GM12878 (cell line): ENCODE measurements at regions not wholly inside any gene's neighbourhood (a gene's known extent, or its start where the extent isn't known, plus 50 kb on each side); places are given as distances from the start of the nearest gene placed in this dataset.

Experiments used
- ATAC-seq: fragments of 200-7000 bp; cut with Tn5 transposase; 3 replicates; pipeline ENCODE4 v1.9.1; 2020; ENCODE audit warnings: mild to moderate bottlenecking, moderate library complexity
- BruUV-seq: library from RNA; stranded (reverse); fragments of 400-500 nt; replicated peaks from 2 replicates; lab custom pipeline; 2021; lab: Mats Ljungman, UMichigan
- CTCF ChIA-PET: fragments of 300-600 bp; sonication (Branson Sonifier 250); formaldehyde crosslinking; extraction: SDS; loops from one replicate; lab custom pipeline; 2021; ENCODE audit warnings: inconsistent platforms; lab: Yijun Ruan, JAX
- POLR2A ChIA-PET: fragments of 350-600 bp; formaldehyde crosslinking; extraction: SDS; loops from one replicate; lab custom pipeline; 2021; ENCODE audit warnings: inconsistent platforms; lab: Charles Lee
- RAD21 ChIA-PET: fragments of 300-600 bp; sonication (Branson Sonifier 250); formaldehyde crosslinking; loops from one replicate; lab custom pipeline; 2023; ENCODE audit warnings: antibody characterized with exemption; ENCODE audit not compliant: unreplicated experiment; lab: Charles Lee
- SMC1A ChIA-PET: fragments of 300-600 bp; sonication (Branson Sonifier 250); formaldehyde crosslinking; loops from one replicate; lab custom pipeline; 2023; ENCODE audit not compliant: unreplicated experiment, uncharacterized antibody; lab: Charles Lee
- DNase-seq: peaks from one replicate; pipeline ENCODE4 v3.0.0-alpha.2; 2011; ENCODE audit warnings: low read depth, low spot score
- FAIRE-seq: peaks from 3 replicates; lab custom pipeline; 2011; peaks lifted over from hg19 to GRCh38; lab: Jason Lieb, UNC
- H2AFZ ChIP-seq: 2 replicates; pipeline ENCODE4 v1.6.0; 2011; ENCODE audit warnings: low read depth, low read length, control low read depth; ENCODE audit not compliant: control insufficient read depth
- H3K27ac ChIP-seq: 2 replicates; pipeline ENCODE4 v1.5.1; 2011; ENCODE audit warnings: control low read depth; ENCODE audit not compliant: control insufficient read depth, insufficient read depth
- H3K27me3 ChIP-seq, 2 experiments: replicated peaks in 1 of 2; 2 replicates each; pipeline versions ENCODE4 v1.6.0 to v1.6.1; 2011; ENCODE audit warnings: low read length in 1 of 2; ENCODE audit not compliant: control insufficient read depth in 2 of 2, insufficient read depth in 2 of 2
- H3K36me3 ChIP-seq, 2 experiments: 2 replicates each; pipeline ENCODE4 v1.5.1; 2011; ENCODE audit warnings: low read length in 1 of 2; ENCODE audit not compliant: control insufficient read depth in 2 of 2, insufficient read depth in 2 of 2
- H3K4me1 ChIP-seq: 2 replicates; pipeline ENCODE4 v1.6.1; 2011; ENCODE audit warnings: mild to moderate bottlenecking, low read length, moderate library complexity, mixed read lengths; ENCODE audit not compliant: control insufficient read depth, insufficient read depth
- H3K4me2 ChIP-seq: 2 replicates; pipeline ENCODE4 v1.6.0; 2011; ENCODE audit warnings: control low read depth; ENCODE audit not compliant: control insufficient read depth, insufficient read depth
- H3K4me3 ChIP-seq: fragments of 200-600 bp; sonication (generic); 2 replicates; pipeline ENCODE4 v1.5.1; 2016
- H3K79me2 ChIP-seq: 2 replicates; pipeline ENCODE4 v1.6.0; 2011; ENCODE audit warnings: low read length; ENCODE audit not compliant: control insufficient read depth, insufficient read depth
- H3K9ac ChIP-seq: 2 replicates; pipeline ENCODE4 v1.8.0; 2011; ENCODE audit warnings: low read length, control low read depth, mixed read lengths; ENCODE audit not compliant: control insufficient read depth, insufficient read depth
- H3K9me3 ChIP-seq: replicated peaks from 3 replicates; pipeline ENCODE4 v1.5.1; 2011; ENCODE audit warnings: mild to moderate bottlenecking, low read length; ENCODE audit not compliant: control insufficient read depth, insufficient read depth
- H4K20me1 ChIP-seq: 2 replicates; pipeline ENCODE4 v1.6.0; 2011; ENCODE audit not compliant: control insufficient read depth, insufficient read depth
- CBFB ChIP-seq: IDR thresholded peaks from 2 replicates; pipeline ENCODE4 v1.6.1; 2016; ENCODE audit warnings: antibody characterized with exemption, low read depth
- EED ChIP-seq: sonication (generic); IDR thresholded peaks from 2 replicates; pipeline ENCODE4 v1.6.1; 2016; ENCODE audit warnings: antibody characterized with exemption, low read depth
- KAT2A ChIP-seq: conservative IDR thresholded peaks from 2 replicates; pipeline ENCODE4 v1.6.1; 2011; ENCODE audit warnings: low read depth, low read length; ENCODE audit not compliant: control insufficient read depth
- MEF2B ChIP-seq: fragments of 450-650 bp; IDR thresholded peaks from 2 replicates; pipeline ENCODE4 v1.6.1; 2018; ENCODE audit warnings: mild to moderate bottlenecking, moderate library complexity; ENCODE audit not compliant: partially characterized antibody, poor library complexity, severe bottlenecking
- MYB ChIP-seq: fragments of 150-350 bp; IDR thresholded peaks from 2 replicates; pipeline ENCODE4 v1.6.1; 2014; ENCODE audit warnings: mild to moderate bottlenecking, low read depth, low read length, borderline replicate concordance
- NBN ChIP-seq: fragments of 450-650 bp; IDR thresholded peaks from 2 replicates; pipeline ENCODE4 v1.6.1; 2016
- RUNX3 ChIP-seq: IDR thresholded peaks from 2 replicates; pipeline ENCODE4 v1.6.1; 2012; ENCODE audit warnings: low read length, inconsistent platforms
- SUZ12 ChIP-seq: fragments of 200-600 bp; sonication (generic); IDR thresholded peaks from one replicate; pipeline ENCODE4 v1.6.1; 2018; ENCODE audit warnings: antibody characterized with exemption, mild to moderate bottlenecking; ENCODE audit not compliant: unreplicated experiment
- TCF3 ChIP-seq: IDR thresholded peaks from 2 replicates; pipeline ENCODE4 v1.6.1; 2012; ENCODE audit warnings: low read depth, mild to moderate bottlenecking, low read length, borderline replicate concordance; ENCODE audit not compliant: insufficient read depth
- YBX1 ChIP-seq: fragments of 450-650 bp; IDR thresholded peaks from 2 replicates; pipeline ENCODE4 v1.6.1; 2016; ENCODE audit warnings: antibody characterized with exemption
- WGBS: methylation state at CpG from one replicate; pipeline ENCODE4 v1.1.6; 2016; ENCODE audit warnings: low lambda C conversion rate; ENCODE audit not compliant: insufficient replicate concordance, insufficient coverage; ENCODE audit errors: missing lambda C conversion rate; 5-methylcytosine and 5-hydroxymethylcytosine counted together
- in situ Hi-C: fragments of 300-500 bp; cut with MboI; formaldehyde crosslinking; loops from 9 replicates; pipeline ENCODE4 v1.14.3; 2018; ENCODE audit warnings: mixed read lengths
- intact Hi-C: fragments of 100-400 bp; cut with micrococcal nuclease; formaldehyde crosslinking; loops from one replicate; pipeline ENCODE4 v1.14.2; 2022; ENCODE audit not compliant: unreplicated experiment
- TF ChIP-seq, protein P1 (sequence below): fragments of 450-650 bp; IDR thresholded peaks from 2 replicates; pipeline ENCODE4 v1.6.1; 2017; ENCODE audit warnings: borderline replicate concordance
- TF ChIP-seq, protein P2 (sequence below): IDR thresholded peaks from 2 replicates; pipeline ENCODE4 v1.6.1; 2011; ENCODE audit warnings: mild to moderate bottlenecking, low read depth, low read length, moderate library complexity; ENCODE audit not compliant: insufficient replicate concordance

DNA sequence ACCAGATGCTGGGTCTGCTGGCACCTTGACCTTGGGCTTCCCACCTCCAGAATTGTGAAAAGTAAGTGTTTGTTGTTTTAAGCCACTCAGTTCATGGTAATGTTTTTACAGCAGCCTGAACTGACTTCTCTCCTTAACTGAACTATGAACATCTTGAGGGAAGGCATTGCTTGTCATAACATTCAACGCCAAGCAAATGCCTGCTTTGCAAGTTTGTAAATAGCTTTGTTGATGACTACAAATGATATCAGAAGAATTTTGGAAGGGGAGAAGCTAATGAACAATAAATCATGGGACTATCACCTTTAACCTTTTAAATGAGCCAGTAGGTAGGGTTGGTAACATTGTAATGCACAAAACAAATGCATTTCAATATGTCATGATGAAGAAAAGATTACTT is 402.4 kb upstream of the ADARB2 start:
- H3K4me3 ChIP-seq = no peak overlapping the region
- BruUV-seq = no TSS peak
- in situ Hi-C loops = no loop called here
- SMC1A ChIA-PET = no interaction called here
- CTCF ChIA-PET = no interaction called here
- no peaks in the 10 kb centered on the region for H3K79me2 ChIP-seq
- H3K36me3 ChIP-seq = no peaks in the 10 kb centered on the region
- no peaks in the 10 kb centered on the region for H3K9me3 ChIP-seq
- H3K4me1 ChIP-seq = no peaks in the 10 kb centered on the region
- no peak overlapping the region for H3K4me2 ChIP-seq
- POLR2A ChIA-PET = no interaction called here
- FAIRE-seq (no peak), ATAC-seq (no peak)
- RAD21 ChIA-PET = no interaction called here
- TF ChIP-seq TCF3 = no peak
- TF ChIP-seq YBX1 = no peak
- TF ChIP-seq RUNX3 = no peak
- TF ChIP-seq CBFB = no peak
- TF ChIP-seq KAT2A = no peak
- TF ChIP-seq EED = no peak
- no peak for TF ChIP-seq MYB
- TF ChIP-seq MEF2B = no peak
- TF ChIP-seq SUZ12 = no peak
- no peak for TF ChIP-seq NBN
- TF ChIP-seq, protein P1, sequence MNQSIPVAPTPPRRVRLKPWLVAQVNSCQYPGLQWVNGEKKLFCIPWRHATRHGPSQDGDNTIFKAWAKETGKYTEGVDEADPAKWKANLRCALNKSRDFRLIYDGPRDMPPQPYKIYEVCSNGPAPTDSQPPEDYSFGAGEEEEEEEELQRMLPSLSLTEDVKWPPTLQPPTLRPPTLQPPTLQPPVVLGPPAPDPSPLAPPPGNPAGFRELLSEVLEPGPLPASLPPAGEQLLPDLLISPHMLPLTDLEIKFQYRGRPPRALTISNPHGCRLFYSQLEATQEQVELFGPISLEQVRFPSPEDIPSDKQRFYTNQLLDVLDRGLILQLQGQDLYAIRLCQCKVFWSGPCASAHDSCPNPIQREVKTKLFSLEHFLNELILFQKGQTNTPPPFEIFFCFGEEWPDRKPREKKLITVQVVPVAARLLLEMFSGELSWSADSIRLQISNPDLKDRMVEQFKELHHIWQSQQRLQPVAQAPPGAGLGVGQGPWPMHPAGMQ = no peak
- TF ChIP-seq, protein P2, sequence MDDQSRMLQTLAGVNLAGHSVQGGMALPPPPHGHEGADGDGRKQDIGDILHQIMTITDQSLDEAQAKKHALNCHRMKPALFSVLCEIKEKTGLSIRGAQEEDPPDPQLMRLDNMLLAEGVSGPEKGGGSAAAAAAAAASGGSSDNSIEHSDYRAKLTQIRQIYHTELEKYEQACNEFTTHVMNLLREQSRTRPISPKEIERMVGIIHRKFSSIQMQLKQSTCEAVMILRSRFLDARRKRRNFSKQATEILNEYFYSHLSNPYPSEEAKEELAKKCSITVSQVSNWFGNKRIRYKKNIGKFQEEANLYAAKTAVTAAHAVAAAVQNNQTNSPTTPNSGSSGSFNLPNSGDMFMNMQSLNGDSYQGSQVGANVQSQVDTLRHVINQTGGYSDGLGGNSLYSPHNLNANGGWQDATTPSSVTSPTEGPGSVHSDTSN = no peak
- TF ChIP-seq, all 136 proteins: peak for 0
- 5% methylated on average over 1 of the region's 1 CpG for WGBS
- Histone ChIP-seq H3K27me3 (no peaks in the 10 kb centered on the region), H4K20me1 (no peaks in the 10 kb centered on the region), H3K27ac (no peak overlapping the region), H2AFZ (no peak overlapping the region), H3K9ac (no peak overlapping the region)
- no peak for DNase-seq
- intact Hi-C loops = loop anchor here (5.0 kb wide), 1 partner anchor 903 kb away; no protein-coding TSS in a partner anchor
